ENCODE measurements at regions not wholly inside any gene's neighbourhood (a gene's known extent, or its start where the extent isn't known, plus 50 kb on each side); places are given as distances from the start of the nearest gene placed in this dataset.

GRCh38 chr4:18675586-18676525, 654.3 kb upstream of the LCORL start:
- Histone ChIP-seq H3K4me1 (ENCODE audit: control insufficient read depth, insufficient read depth, low read length, unreplicated experiment) (no peaks in the 10 kb centered on the region), H3K4me3 (ENCODE audit: low read depth, low read length) (no peak overlapping the region), H3K36me3 (ENCODE audit: insufficient read depth, low read length) (no peaks in the 10 kb centered on the region), H3K27ac (ENCODE audit: low read depth, low read length) (no peak overlapping the region), H3K27me3 (ENCODE audit: insufficient read depth, low read length) (no peaks in the 10 kb centered on the region), H2AFZ (ENCODE audit: low read length, unreplicated experiment) (no peak overlapping the region), H3K79me2 (ENCODE audit: control insufficient read depth, insufficient read depth, low read length, unreplicated experiment) (no peaks in the 10 kb centered on the region)

GRCh38 chr4:18670034-18670433, 648.5 kb upstream of the LCORL start:
- Histone ChIP-seq H3K4me3 (ENCODE audit: low read depth, low read length) (no peak overlapping the region), H3K36me3 (ENCODE audit: insufficient read depth, low read length) (no peaks in the 10 kb centered on the region), H3K27ac (ENCODE audit: low read depth, low read length) (no peak overlapping the region), H3K27me3 (ENCODE audit: insufficient read depth, low read length) (no peaks in the 10 kb centered on the region), H3K4me1 (ENCODE audit: control insufficient read depth, insufficient read depth, low read length, unreplicated experiment) (no peaks in the 10 kb centered on the region), H2AFZ (ENCODE audit: low read length, unreplicated experiment) (no peak overlapping the region), H3K79me2 (ENCODE audit: control insufficient read depth, insufficient read depth, low read length, unreplicated experiment) (no peaks in the 10 kb centered on the region)

DNA sequence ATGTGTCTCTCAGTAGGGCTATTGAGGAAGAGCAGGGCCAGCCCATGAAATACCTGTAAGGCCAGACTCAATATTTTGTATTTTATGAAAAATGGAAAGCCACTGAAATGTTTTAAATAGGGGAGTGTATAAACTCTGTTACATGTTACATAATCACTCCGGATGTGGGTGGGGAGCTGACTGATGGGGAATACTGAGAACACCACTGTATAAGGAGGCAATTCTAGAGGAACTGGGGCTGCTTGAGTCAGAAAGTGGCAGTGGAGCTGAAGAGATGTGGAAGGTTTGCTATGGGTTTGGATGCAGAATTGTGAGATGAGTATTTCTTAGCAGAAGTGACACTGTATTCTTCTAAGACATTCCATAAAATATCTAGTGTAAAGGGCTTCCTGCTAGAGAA, 647.8 kb upstream of the LCORL start:
- Histone ChIP-seq H3K4me1 (ENCODE audit: control insufficient read depth, insufficient read depth, low read length, unreplicated experiment) (no peaks in the 10 kb centered on the region), H2AFZ (ENCODE audit: low read length, unreplicated experiment) (no peak overlapping the region), H3K4me3 (ENCODE audit: low read depth, low read length) (no peak overlapping the region), H3K27me3 (ENCODE audit: insufficient read depth, low read length) (no peaks in the 10 kb centered on the region), H3K27ac (ENCODE audit: low read depth, low read length) (no peak overlapping the region), H3K36me3 (ENCODE audit: insufficient read depth, low read length) (no peaks in the 10 kb centered on the region), H3K79me2 (ENCODE audit: control insufficient read depth, insufficient read depth, low read length, unreplicated experiment) (no peaks in the 10 kb centered on the region)

- no peak overlapping the region for H2AFZ ChIP-seq (ENCODE audit: low read length, unreplicated experiment)
- no peak overlapping the region for H3K4me3 ChIP-seq (ENCODE audit: low read depth, low read length)
- H3K27me3 ChIP-seq (ENCODE audit: insufficient read depth, low read length), result no peaks in the 10 kb centered on the region
- H3K4me1 ChIP-seq (ENCODE audit: control insufficient read depth, insufficient read depth, low read length, unreplicated experiment), result no peaks in the 10 kb centered on the region
- H3K27ac ChIP-seq (ENCODE audit: low read depth, low read length), result no peak overlapping the region
- H3K36me3 ChIP-seq (ENCODE audit: insufficient read depth, low read length), result no peaks in the 10 kb centered on the region
- no peaks in the 10 kb centered on the region for H3K79me2 ChIP-seq (ENCODE audit: control insufficient read depth, insufficient read depth, low read length, unreplicated experiment)
Measured at GRCh38 chr4:18666322-18666721, 644.8 kb upstream of the LCORL start.

DNA sequence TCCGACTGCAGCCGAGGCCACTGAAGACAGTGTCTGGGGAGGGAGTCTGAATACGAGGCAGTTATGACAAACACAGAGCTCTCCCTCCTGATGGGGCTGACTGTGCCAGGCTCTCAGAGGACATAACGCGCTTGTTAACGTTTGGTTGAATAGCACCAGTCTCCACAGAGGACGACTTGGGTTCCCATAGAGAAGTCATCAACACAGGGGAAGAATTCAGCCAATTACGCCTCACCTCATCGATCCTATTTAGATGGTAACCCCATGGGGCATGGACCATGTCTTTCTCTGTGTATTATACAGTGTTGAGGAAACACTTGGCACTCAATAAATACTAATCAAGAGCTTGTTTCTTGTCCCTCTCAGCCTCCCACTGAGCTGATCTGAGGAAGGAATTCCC, 642.6 kb upstream of the LCORL start:
- H3K27me3 ChIP-seq (ENCODE audit: insufficient read depth, low read length), result no peaks in the 10 kb centered on the region
- H3K79me2 ChIP-seq (ENCODE audit: control insufficient read depth, insufficient read depth, low read length, unreplicated experiment), result no peaks in the 10 kb centered on the region
- H3K4me1 ChIP-seq (ENCODE audit: control insufficient read depth, insufficient read depth, low read length, unreplicated experiment), result no peaks in the 10 kb centered on the region
- no peaks in the 10 kb centered on the region for H3K36me3 ChIP-seq (ENCODE audit: insufficient read depth, low read length)
- H3K27ac ChIP-seq (ENCODE audit: low read depth, low read length), result no peak overlapping the region
- no peak overlapping the region for H2AFZ ChIP-seq (ENCODE audit: low read length, unreplicated experiment)
- no peak overlapping the region for H3K4me3 ChIP-seq (ENCODE audit: low read depth, low read length)

- Histone ChIP-seq H3K79me2 (ENCODE audit: control insufficient read depth, insufficient read depth, low read length, unreplicated experiment) (no peaks in the 10 kb centered on the region), H3K27ac (ENCODE audit: low read depth, low read length) (no peak overlapping the region), H3K4me1 (ENCODE audit: control insufficient read depth, insufficient read depth, low read length, unreplicated experiment) (no peaks in the 10 kb centered on the region), H3K4me3 (ENCODE audit: low read depth, low read length) (no peak overlapping the region), H3K36me3 (ENCODE audit: insufficient read depth, low read length) (no peaks in the 10 kb centered on the region), H2AFZ (ENCODE audit: low read length, unreplicated experiment) (no peak overlapping the region), H3K27me3 (ENCODE audit: insufficient read depth, low read length) (no peaks in the 10 kb centered on the region)
Measured at GRCh38 chr4:18645351-18645750, 623.8 kb upstream of the LCORL start.

DNA sequence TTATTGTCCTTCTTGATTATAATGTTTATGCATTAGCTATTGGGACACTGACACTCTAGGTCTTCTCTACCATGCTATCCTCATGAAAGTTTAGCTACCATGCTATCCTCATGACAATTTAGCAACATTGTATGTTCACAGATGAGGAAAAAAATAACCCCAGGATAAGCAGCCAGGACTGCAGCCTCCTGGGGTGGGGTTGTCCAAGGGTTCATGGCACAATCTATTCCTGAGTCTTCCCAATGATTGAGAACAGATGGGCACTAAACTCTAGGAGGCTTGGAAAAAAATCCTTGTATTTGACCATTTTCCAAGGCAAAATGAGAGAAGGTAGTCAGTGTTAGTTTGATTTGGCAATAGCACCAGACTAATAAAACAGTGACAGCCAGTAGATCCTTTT, 619.8 kb upstream of the LCORL start:
- Histone ChIP-seq H3K79me2 (ENCODE audit: control insufficient read depth, insufficient read depth, low read length, unreplicated experiment) (no peaks in the 10 kb centered on the region), H3K36me3 (ENCODE audit: insufficient read depth, low read length) (no peaks in the 10 kb centered on the region), H2AFZ (ENCODE audit: low read length, unreplicated experiment) (no peak overlapping the region), H3K27me3 (ENCODE audit: insufficient read depth, low read length) (no peaks in the 10 kb centered on the region), H3K4me3 (ENCODE audit: low read depth, low read length) (no peak overlapping the region), H3K4me1 (ENCODE audit: control insufficient read depth, insufficient read depth, low read length, unreplicated experiment) (no peaks in the 10 kb centered on the region), H3K27ac (ENCODE audit: low read depth, low read length) (no peak overlapping the region)

DNA sequence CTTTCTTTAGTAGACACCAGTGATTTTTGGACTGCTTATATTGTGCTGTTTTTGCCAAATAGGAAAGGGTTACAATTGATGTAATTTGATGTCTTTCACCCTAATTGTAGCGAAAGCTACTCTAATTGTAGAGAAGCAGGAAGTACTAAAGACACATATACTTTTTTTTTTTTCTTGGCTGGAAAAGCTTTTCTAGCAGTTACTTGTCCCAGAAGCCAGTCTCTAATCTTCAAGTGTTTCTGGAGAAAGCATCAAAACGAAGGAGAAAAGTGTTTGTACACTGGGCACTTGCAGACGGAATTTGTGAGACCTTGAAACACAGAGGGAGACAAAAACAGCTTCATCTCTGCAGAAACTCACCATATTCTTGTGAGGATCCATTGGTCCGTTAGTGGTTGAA, 616.5 kb upstream of the LCORL start:
- Histone ChIP-seq H3K27me3 (ENCODE audit: insufficient read depth, low read length) (no peaks in the 10 kb centered on the region), H2AFZ (ENCODE audit: low read length, unreplicated experiment) (no peak overlapping the region), H3K27ac (ENCODE audit: low read depth, low read length) (no peak overlapping the region)

GRCh38 chr4:18636001-18636585, 614.5 kb upstream of the LCORL start:
- Histone ChIP-seq H3K36me3 (ENCODE audit: insufficient read depth, low read length) (no peaks in the 10 kb centered on the region), H2AFZ (ENCODE audit: low read length, unreplicated experiment) (no peak overlapping the region), H3K27me3 (ENCODE audit: insufficient read depth, low read length) (no peaks in the 10 kb centered on the region), H3K27ac (ENCODE audit: low read depth, low read length) (no peak overlapping the region), H3K79me2 (ENCODE audit: control insufficient read depth, insufficient read depth, low read length, unreplicated experiment) (no peaks in the 10 kb centered on the region), H3K4me3 (ENCODE audit: low read depth, low read length) (no peak overlapping the region), H3K4me1 (ENCODE audit: control insufficient read depth, insufficient read depth, low read length, unreplicated experiment) (no peaks in the 10 kb centered on the region)

More for the DNA sequence above, 616.5 kb upstream of the LCORL start:
- H3K79me2 ChIP-seq (ENCODE audit: control insufficient read depth, insufficient read depth, low read length, unreplicated experiment), result no peaks in the 10 kb centered on the region
- no peaks in the 10 kb centered on the region for H3K36me3 ChIP-seq (ENCODE audit: insufficient read depth, low read length)
- H3K4me1 ChIP-seq (ENCODE audit: control insufficient read depth, insufficient read depth, low read length, unreplicated experiment), result no peaks in the 10 kb centered on the region
- no peak overlapping the region for H3K4me3 ChIP-seq (ENCODE audit: low read depth, low read length)

DNA sequence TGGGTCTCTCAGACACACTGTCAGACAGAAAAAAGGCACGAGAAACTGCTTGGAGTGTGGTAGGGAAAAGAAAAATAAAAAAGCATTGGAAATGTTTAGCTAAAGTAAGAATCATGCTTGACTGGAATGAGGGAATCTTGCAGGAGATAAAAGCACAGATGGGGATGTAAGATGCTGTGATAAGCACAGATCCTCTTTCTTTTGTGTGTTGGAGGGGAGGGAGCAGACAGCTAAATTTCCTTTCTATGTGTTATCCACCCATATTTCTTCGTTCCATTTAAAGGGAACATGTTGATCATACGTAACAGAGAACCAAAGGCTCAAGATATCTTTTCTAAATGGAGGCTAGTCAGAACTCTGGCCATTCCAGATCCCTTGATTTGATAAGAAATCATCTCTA, 614.0 kb upstream of the LCORL start:
- Histone ChIP-seq H3K36me3 (ENCODE audit: insufficient read depth, low read length) (no peaks in the 10 kb centered on the region), H3K4me3 (ENCODE audit: low read depth, low read length) (no peak overlapping the region), H3K27ac (ENCODE audit: low read depth, low read length) (no peak overlapping the region), H3K79me2 (ENCODE audit: control insufficient read depth, insufficient read depth, low read length, unreplicated experiment) (no peaks in the 10 kb centered on the region), H3K4me1 (ENCODE audit: control insufficient read depth, insufficient read depth, low read length, unreplicated experiment) (no peaks in the 10 kb centered on the region), H2AFZ (ENCODE audit: low read length, unreplicated experiment) (no peak overlapping the region), H3K27me3 (ENCODE audit: insufficient read depth, low read length) (no peaks in the 10 kb centered on the region)

GRCh38 chr4:18631586-18631985, 610.0 kb upstream of the LCORL start:
- Histone ChIP-seq H3K36me3 (ENCODE audit: insufficient read depth, low read length) (no peaks in the 10 kb centered on the region), H3K27ac (ENCODE audit: low read depth, low read length) (no peak overlapping the region), H3K79me2 (ENCODE audit: control insufficient read depth, insufficient read depth, low read length, unreplicated experiment) (no peaks in the 10 kb centered on the region), H3K27me3 (ENCODE audit: insufficient read depth, low read length) (no peaks in the 10 kb centered on the region), H3K4me3 (ENCODE audit: low read depth, low read length) (no peak overlapping the region), H2AFZ (ENCODE audit: low read length, unreplicated experiment) (no peak overlapping the region), H3K4me1 (ENCODE audit: control insufficient read depth, insufficient read depth, low read length, unreplicated experiment) (no peaks in the 10 kb centered on the region)

Data from ACC112 (cell line).